OCI-LY3 (cell line): ENCODE measurements at regions not wholly inside any gene's neighbourhood (a gene's known extent, or its start where the extent isn't known, plus 50 kb on each side); places are given as distances from the start of the nearest gene placed in this dataset.

Experiments
- EZH2phosphoT487 ChIP-seq: fragments of 200-600 bp; shearing (Covaris generic); IDR thresholded peaks from 2 replicates; pipeline ENCODE4 v1.6.1; 2018; ENCODE audit warnings: antibody characterized with exemption, mixed run types, low read depth
- TF ChIP-seq, protein P1 (sequence below): fragments of 200-600, 300-600 bp; sonication (generic); IDR thresholded peaks from 2 replicates; pipeline ENCODE4 v1.5.1; 2014; ENCODE audit warnings: antibody characterized with exemption, low read length, low read depth

DNA sequence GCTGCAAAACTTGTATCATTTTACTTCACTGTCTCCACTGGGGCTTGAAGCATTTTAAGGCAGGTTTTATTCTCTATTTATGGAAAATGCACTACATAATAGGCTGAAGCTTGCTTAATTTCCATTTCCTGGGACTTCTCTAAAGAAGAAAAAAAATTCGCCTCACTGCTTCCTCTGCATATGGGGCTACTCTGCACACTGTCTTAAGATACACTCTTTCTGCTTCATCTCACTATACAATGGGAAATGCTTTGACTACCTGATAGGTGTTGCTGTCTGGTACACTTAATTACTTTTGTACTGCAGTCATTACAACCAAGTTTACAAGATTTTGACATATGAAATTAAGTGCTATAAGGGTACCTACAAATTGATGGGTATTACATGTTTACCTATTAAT lies 466.0 kb downstream of the KCNJ18 start:
- TF ChIP-seq, protein P1, sequence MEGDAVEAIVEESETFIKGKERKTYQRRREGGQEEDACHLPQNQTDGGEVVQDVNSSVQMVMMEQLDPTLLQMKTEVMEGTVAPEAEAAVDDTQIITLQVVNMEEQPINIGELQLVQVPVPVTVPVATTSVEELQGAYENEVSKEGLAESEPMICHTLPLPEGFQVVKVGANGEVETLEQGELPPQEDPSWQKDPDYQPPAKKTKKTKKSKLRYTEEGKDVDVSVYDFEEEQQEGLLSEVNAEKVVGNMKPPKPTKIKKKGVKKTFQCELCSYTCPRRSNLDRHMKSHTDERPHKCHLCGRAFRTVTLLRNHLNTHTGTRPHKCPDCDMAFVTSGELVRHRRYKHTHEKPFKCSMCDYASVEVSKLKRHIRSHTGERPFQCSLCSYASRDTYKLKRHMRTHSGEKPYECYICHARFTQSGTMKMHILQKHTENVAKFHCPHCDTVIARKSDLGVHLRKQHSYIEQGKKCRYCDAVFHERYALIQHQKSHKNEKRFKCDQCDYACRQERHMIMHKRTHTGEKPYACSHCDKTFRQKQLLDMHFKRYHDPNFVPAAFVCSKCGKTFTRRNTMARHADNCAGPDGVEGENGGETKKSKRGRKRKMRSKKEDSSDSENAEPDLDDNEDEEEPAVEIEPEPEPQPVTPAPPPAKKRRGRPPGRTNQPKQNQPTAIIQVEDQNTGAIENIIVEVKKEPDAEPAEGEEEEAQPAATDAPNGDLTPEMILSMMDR, result no peak
- no peak for TF ChIP-seq EZH2phosphoT487
